Fibroblast of peridontal ligament (primary cell): ENCODE measurements at regions not wholly inside any gene's neighbourhood (a gene's known extent, or its start where the extent isn't known, plus 50 kb on each side); places are given as distances from the start of the nearest gene placed in this dataset.
"Not testable (repeated sequence)": the region's sequence is repeated elsewhere in the genome, so short reads cannot be mapped to it uniquely, and the experiment has no call there.

Experiments
- DNase-seq: peaks from one replicate; pipeline ENCODE4 v3.0.0-alpha.2; 2010; ENCODE audit errors: extremely low read depth

- DNase-seq = no peak
These were observed 316.1 kb upstream of the B3GAT1 start for GRCh38 chr11:134728186-134728585.

GRCh38 chr11:134727636-134728035, 315.6 kb upstream of the B3GAT1 start:
- no peak for DNase-seq

- DNase-seq = no peak
These were observed 315.2 kb upstream of the B3GAT1 start for GRCh38 chr11:134727204-134727603.

GRCh38 chr11:134725716-134726639, 313.9 kb upstream of the B3GAT1 start:
- no peak for DNase-seq

- DNase-seq = no peak
These were observed 313.2 kb upstream of the B3GAT1 start for GRCh38 chr11:134725211-134725610.

- no peak for DNase-seq
These were observed 312.7 kb upstream of the B3GAT1 start for GRCh38 chr11:134724779-134725140.

- no peak for DNase-seq
These were observed 312.2 kb upstream of the B3GAT1 start for GRCh38 chr11:134724106-134724778.

GRCh38 chr11:134720691-134721070, 308.6 kb upstream of the B3GAT1 start:
- DNase-seq = not testable (repeated sequence)

- not testable (repeated sequence) for DNase-seq
These were observed 308.1 kb upstream of the B3GAT1 start for GRCh38 chr11:134719940-134720690.

GRCh38 chr11:134719397-134719796, 307.4 kb upstream of the B3GAT1 start:
- DNase-seq = no peak

- DNase-seq = no peak
These were observed 304.5 kb upstream of the B3GAT1 start for GRCh38 chr11:134716582-134716981.

- DNase-seq = no peak
These were observed 302.1 kb upstream of the B3GAT1 start for GRCh38 chr11:134714021-134714656.

GRCh38 chr11:134712228-134713145, 300.4 kb upstream of the B3GAT1 start:
- no peak for DNase-seq

GRCh38 chr11:134711588-134711987, 299.5 kb upstream of the B3GAT1 start:
- no peak for DNase-seq

- DNase-seq = no peak
These were observed 298.9 kb upstream of the B3GAT1 start for GRCh38 chr11:134710861-134711407.

GRCh38 chr11:134705858-134706257, 293.8 kb upstream of the B3GAT1 start:
- no peak for DNase-seq

GRCh38 chr11:134702827-134703226, 290.8 kb upstream of the B3GAT1 start:
- no peak for DNase-seq

- DNase-seq = no peak
These were observed 289.6 kb upstream of the B3GAT1 start for GRCh38 chr11:134701564-134702165.

- DNase-seq = no peak
These were observed 288.1 kb upstream of the B3GAT1 start for GRCh38 chr11:134700101-134700640.

GRCh38 chr11:134696455-134696854, 284.4 kb upstream of the B3GAT1 start:
- no peak for DNase-seq
